HepG2 (cell line): ENCODE measurements at regions not wholly inside any gene's neighbourhood (a gene's known extent, or its start where the extent isn't known, plus 50 kb on each side); places are given as distances from the start of the nearest gene placed in this dataset.

Source experiments
- ATAC-seq: fragments of 200-7000 bp; cut with Tn5 transposase; 3 replicates; pipeline ENCODE4 v1.9.1; 2020; ENCODE audit warnings: mild to moderate bottlenecking, moderate library complexity
- BruUV-seq: library from RNA; stranded (reverse); fragments of 400-500 nt; replicated peaks from 2 replicates; lab custom pipeline; 2021; lab: Mats Ljungman, UMichigan
- CTCF ChIA-PET: fragments of 300-600 bp; formaldehyde crosslinking; extraction: SDS; loops from one replicate; lab custom pipeline; 2021; ENCODE audit warnings: low total read pairs, inconsistent platforms, low intra/inter-chr PET ratio; lab: Yijun Ruan, JAX
- POLR2A ChIA-PET: fragments of 350-600 bp; sonication (Branson Sonifier 250); formaldehyde crosslinking; loops from one replicate; lab custom pipeline; 2020; ENCODE audit warnings: antibody characterized with exemption, inconsistent platforms; lab: Yijun Ruan, JAX
- DNase-seq: peaks from one replicate; pipeline ENCODE4 v3.0.0-alpha.2; 2015; ENCODE audit warnings: low spot score
- FAIRE-seq: peaks from 3 replicates; lab custom pipeline; 2011; peaks lifted over from hg19 to GRCh38; lab: Jason Lieb, UNC
- H2AFZ ChIP-seq: one replicate; pipeline ENCODE4 v1.6.1; 2011; ENCODE audit warnings: low read length, inconsistent platforms
- H3K27ac ChIP-seq: fragments of 300-600 bp; 3 replicates; pipeline ENCODE4 v1.8.0; 2011; ENCODE audit warnings: mixed run types, mild to moderate bottlenecking, mixed read lengths, low read length, inconsistent platforms; ENCODE audit not compliant: insufficient read depth; ENCODE audit errors: extremely low read length
- H3K27me3 ChIP-seq, 2 experiments: fragments of 200-600 bp in 1 of 2; 2 replicates in 1 of 2; 3 replicates in 1 of 2; pipeline versions ENCODE4 v1.6.0 to v1.8.0; 2011; ENCODE audit warnings: low read length in 2 of 2, mild to moderate bottlenecking in 2 of 2, moderate library complexity in 2 of 2, inconsistent platforms in 1 of 2; ENCODE audit not compliant: insufficient read depth in 2 of 2, control insufficient read depth in 1 of 2
- H3K36me3 ChIP-seq, 2 experiments: fragments of 200-600 bp in 1 of 2; replicated peaks in 1 of 2; 2 replicates in 1 of 2; 3 replicates in 1 of 2; pipeline versions ENCODE4 v1.5.1 to v1.8.0; 2011; ENCODE audit warnings: low read length in 2 of 2, inconsistent platforms in 1 of 2; ENCODE audit not compliant: insufficient read depth in 2 of 2, control insufficient read depth in 1 of 2
- H3K4me1 ChIP-seq: 2 replicates; pipeline ENCODE4 v1.5.1; 2012; ENCODE audit warnings: low read length, inconsistent platforms; ENCODE audit not compliant: insufficient read depth
- H3K4me2 ChIP-seq: 2 replicates; pipeline ENCODE4 v1.6.0; 2011; ENCODE audit warnings: low read depth, low read length, inconsistent platforms
- H3K4me3 ChIP-seq, 3 experiments: fragments of 200-600 bp in 1 of 3; sonication (generic), shearing (Covaris generic) in 1 of 3; replicated peaks in 1 of 3; 2 replicates each; pipeline ENCODE4 v1.5.1; 2011 to 2016; ENCODE audit warnings: low read length in 3 of 3, inconsistent platforms in 2 of 3, low read depth in 2 of 3, mild to moderate bottlenecking in 2 of 3, control low read depth in 1 of 3, mixed read lengths in 1 of 3; ENCODE audit not compliant: insufficient read depth in 1 of 3
- H3K79me2 ChIP-seq: one replicate; pipeline ENCODE4 v1.6.1; 2011; ENCODE audit warnings: low read length, inconsistent platforms; ENCODE audit not compliant: insufficient read depth
- H3K9ac ChIP-seq: 2 replicates; pipeline ENCODE4 v1.6.0; 2011; ENCODE audit warnings: mild to moderate bottlenecking, low read depth, low read length, inconsistent platforms; ENCODE audit not compliant: insufficient read depth
- H3K9me3 ChIP-seq: 2 replicates; pipeline ENCODE4 v1.5.1; 2012; ENCODE audit warnings: mild to moderate bottlenecking, low read length
- H4K20me1 ChIP-seq: 2 replicates; pipeline ENCODE4 v1.6.0; 2011; ENCODE audit warnings: inconsistent platforms, mild to moderate bottlenecking, low read length, moderate library complexity; ENCODE audit not compliant: insufficient read depth
- ARID2 ChIP-seq: sonication (generic); formaldehyde crosslinking; IDR thresholded peaks from 2 replicates; pipeline ENCODE4 v1.8.1; 2022; ENCODE audit warnings: mild to moderate bottlenecking, missing genetic modification reagents, borderline replicate concordance
- MTA3 ChIP-seq: sonication (generic); formaldehyde crosslinking; IDR thresholded peaks from 2 replicates; pipeline ENCODE4 v1.4.0; 2020; ENCODE audit warnings: missing genetic modification reagents
- PBX2 ChIP-seq: IDR thresholded peaks from 2 replicates; pipeline ENCODE4 v1.6.1; 2016; ENCODE audit warnings: control low read depth
- PPARG ChIP-seq: conservative IDR thresholded peaks from 2 replicates; pipeline ENCODE4 v1.6.1; 2016; ENCODE audit warnings: missing biosample characterization, missing genetic modification reagents
- SMAD3 ChIP-seq: sonication (generic); formaldehyde crosslinking; IDR thresholded peaks from 2 replicates; pipeline ENCODE4 v1.4.0; 2020; ENCODE audit warnings: missing genetic modification reagents
- SP140L ChIP-seq: sonication (generic); formaldehyde crosslinking; IDR thresholded peaks from 2 replicates; pipeline ENCODE4 v1.4.0; 2020; ENCODE audit warnings: missing genetic modification reagents, borderline replicate concordance
- SYNCRIP ChIP-seq: fragments of 200-400 bp; formaldehyde crosslinking; IDR thresholded peaks from 2 replicates; pipeline ENCODE4 v1.6.1; 2018; ENCODE audit warnings: mild to moderate bottlenecking, low read depth, low read length; ENCODE audit not compliant: insufficient read depth
- ZNF263 ChIP-seq: sonication (generic); formaldehyde crosslinking; IDR thresholded peaks from 2 replicates; pipeline ENCODE4 v1.4.0; 2020; ENCODE audit warnings: missing genetic modification reagents
- ZNF275 ChIP-seq: sonication (generic); formaldehyde crosslinking; IDR thresholded peaks from 2 replicates; pipeline ENCODE4 v1.8.0; 2022; ENCODE audit warnings: missing genetic modification reagents, mild to moderate bottlenecking, inconsistent platforms, borderline replicate concordance
- ZNF598 ChIP-seq: sonication (generic); formaldehyde crosslinking; IDR thresholded peaks from 2 replicates; pipeline ENCODE4 v1.5.1; 2020; ENCODE audit warnings: mild to moderate bottlenecking, missing genetic modification reagents, borderline replicate concordance
- ZNF83 ChIP-seq: sonication (generic); formaldehyde crosslinking; IDR thresholded peaks from 2 replicates; pipeline ENCODE4 v1.4.0; 2020; ENCODE audit warnings: missing genetic modification reagents, mild to moderate bottlenecking, borderline replicate concordance
- WGBS: methylation state at CpG from one replicate; pipeline ENCODE4 v1.1.6; 2017; ENCODE audit warnings: low lambda C conversion rate; 5-methylcytosine and 5-hydroxymethylcytosine counted together
- in situ Hi-C: cut with HindIII; loops from 2 replicates; pipeline ENCODE4 v1.10.0; 2017; ENCODE audit warnings: low pct_unique_long_range_greater_than_20kb; ENCODE audit not compliant: extremely low pct_ligation_motif_present
- intact Hi-C: fragments of 100-400 bp; cut with micrococcal nuclease; formaldehyde crosslinking; loops from one replicate; pipeline ENCODE4 v1.10.0; 2022; ENCODE audit not compliant: unreplicated experiment
- TF ChIP-seq, protein P1 (sequence below): sonication (generic); formaldehyde crosslinking; IDR thresholded peaks from 2 replicates; pipeline ENCODE4 v1.5.0; 2020; ENCODE audit warnings: missing genetic modification reagents
- TF ChIP-seq, protein P2 (sequence below): IDR thresholded peaks from 2 replicates; pipeline ENCODE4 v1.6.1; 2016; ENCODE audit warnings: missing biosample characterization, missing genetic modification reagents, low read depth

- H4K20me1 ChIP-seq = no peaks in the 10 kb centered on the region
- in situ Hi-C loops (no loop called here), intact Hi-C loops (no loop called here)
- DNase-seq = no peak
- no peak for ATAC-seq
- H3K27me3 ChIP-seq = no peaks in the 10 kb centered on the region
- no TSS peak for BruUV-seq
- H3K27ac ChIP-seq = no peak overlapping the region
- CTCF ChIA-PET = no interaction called here
- TF ChIP-seq ZNF83 (CRISPR knock-in tag) (no peak), PBX2 (CRISPR knock-in tag) (no peak), SMAD3 (CRISPR knock-in tag) (no peak), MTA3 (no peak), ARID2 (CRISPR knock-in tag) (no peak), SP140L (no peak), ZNF263 (no peak), ZNF598 (CRISPR knock-in tag) (no peak), ZNF275 (CRISPR knock-in tag) (no peak), SYNCRIP (no peak), PPARG (CRISPR knock-in tag) (no peak)
- TF ChIP-seq, protein P1, sequence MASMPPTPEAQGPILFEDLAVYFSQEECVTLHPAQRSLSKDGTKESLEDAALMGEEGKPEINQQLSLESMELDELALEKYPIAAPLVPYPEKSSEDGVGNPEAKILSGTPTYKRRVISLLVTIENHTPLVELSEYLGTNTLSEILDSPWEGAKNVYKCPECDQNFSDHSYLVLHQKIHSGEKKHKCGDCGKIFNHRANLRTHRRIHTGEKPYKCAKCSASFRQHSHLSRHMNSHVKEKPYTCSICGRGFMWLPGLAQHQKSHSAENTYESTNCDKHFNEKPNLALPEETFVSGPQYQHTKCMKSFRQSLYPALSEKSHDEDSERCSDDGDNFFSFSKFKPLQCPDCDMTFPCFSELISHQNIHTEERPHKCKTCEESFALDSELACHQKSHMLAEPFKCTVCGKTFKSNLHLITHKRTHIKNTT (CRISPR knock-in tag) = no peak
- TF ChIP-seq, protein P2, sequence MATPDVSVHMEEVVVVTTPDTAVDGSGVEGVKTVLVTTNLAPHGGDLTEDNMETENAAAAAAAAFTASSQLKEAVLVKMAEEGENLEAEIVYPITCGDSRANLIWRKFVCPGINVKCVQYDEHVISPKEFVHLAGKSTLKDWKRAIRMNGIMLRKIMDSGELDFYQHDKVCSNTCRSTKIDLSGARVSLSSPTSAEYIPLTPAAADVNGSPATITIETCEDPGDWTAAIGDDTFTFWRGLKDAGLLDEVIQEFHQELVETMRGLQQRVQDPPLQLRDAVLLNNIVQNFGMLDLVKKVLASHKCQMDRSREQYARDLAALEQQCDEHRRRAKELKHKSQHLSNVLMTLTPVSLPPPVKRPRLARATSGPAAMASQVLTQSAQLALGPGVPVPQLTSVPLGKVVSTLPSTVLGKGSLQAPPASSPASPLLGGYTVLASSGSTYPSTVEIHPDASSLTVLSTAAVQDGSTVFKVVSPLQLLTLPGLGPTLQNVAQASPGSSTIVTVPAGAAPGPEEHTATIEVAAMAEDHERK (CRISPR knock-in tag) = no peak
- no peak overlapping the region for H3K9ac ChIP-seq
- H3K4me1 ChIP-seq = no peaks in the 10 kb centered on the region
- POLR2A ChIA-PET = no interaction called here
- H3K9me3 ChIP-seq = no peaks in the 10 kb centered on the region
- FAIRE-seq = no peak
- H3K4me3 ChIP-seq = no peak overlapping the region
- H2AFZ ChIP-seq = no peak overlapping the region
- no peaks in the 10 kb centered on the region for H3K36me3 ChIP-seq
- 69% methylated on average over 6 of the region's 6 CpGs for WGBS
- H3K4me2 ChIP-seq = no peak overlapping the region
- H3K79me2 ChIP-seq = no peaks in the 10 kb centered on the region
Observed at GRCh38 chrX:121356850-121357171, 309.4 kb downstream of the GLUD2 start.
